ENCODE measurements at regions not wholly inside any gene's neighbourhood (a gene's known extent, or its start where the extent isn't known, plus 50 kb on each side); places are given as distances from the start of the nearest gene placed in this dataset.

DNA sequence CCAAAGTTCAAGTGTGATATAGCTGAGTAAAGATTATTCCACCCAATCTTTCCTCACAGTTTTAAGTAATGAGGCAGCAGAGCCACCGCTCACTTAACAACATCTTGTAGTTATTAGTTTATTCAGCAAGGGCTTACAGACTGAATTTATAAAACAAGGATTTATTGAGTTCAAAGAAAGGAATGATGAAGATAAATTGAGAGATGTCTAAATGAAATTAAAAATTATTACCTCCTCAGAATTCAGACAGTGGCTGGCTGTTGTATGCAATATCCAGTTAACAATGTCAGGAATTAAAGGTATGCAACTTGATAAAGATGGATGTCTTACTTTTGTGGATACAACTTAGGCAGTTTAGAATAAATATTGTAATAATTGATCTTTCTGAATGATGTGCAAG, 927.3 kb upstream of the CDH2 start:
- no peak for DNase-seq

DNA sequence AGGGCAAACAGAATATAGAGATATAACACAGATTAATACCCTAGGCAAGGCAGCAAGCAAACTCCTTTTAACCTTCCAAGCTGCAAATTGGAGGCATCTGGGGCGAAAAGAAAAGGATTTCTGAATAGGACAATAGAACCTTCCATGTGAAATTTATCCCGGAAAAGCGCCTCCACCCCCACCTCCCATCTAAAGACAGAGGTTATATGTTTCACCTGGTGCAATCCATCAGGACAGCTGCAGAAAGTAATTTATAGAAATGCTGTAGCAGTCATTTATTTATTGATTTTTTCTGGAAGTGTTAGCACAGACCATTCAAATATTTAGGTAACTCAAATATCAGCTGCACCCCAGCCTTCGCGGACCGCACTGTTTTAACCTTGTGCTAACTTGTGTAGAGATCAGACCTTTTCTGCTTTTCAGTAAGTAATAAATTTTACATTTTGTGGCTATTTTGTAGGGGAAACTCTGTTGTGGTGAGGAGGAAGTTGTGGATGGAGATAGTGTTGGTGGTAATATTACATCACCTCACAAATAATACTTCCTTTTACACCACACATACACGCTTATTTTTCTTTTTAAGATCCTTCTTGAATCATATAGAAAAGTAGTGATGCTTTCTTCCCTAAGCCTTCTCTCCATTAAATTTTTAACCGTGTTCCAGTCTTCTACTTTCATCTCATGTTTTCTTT, 919.3 kb upstream of the CDH2 start:
- peak; percentile 77 for DNase-seq

DNA sequence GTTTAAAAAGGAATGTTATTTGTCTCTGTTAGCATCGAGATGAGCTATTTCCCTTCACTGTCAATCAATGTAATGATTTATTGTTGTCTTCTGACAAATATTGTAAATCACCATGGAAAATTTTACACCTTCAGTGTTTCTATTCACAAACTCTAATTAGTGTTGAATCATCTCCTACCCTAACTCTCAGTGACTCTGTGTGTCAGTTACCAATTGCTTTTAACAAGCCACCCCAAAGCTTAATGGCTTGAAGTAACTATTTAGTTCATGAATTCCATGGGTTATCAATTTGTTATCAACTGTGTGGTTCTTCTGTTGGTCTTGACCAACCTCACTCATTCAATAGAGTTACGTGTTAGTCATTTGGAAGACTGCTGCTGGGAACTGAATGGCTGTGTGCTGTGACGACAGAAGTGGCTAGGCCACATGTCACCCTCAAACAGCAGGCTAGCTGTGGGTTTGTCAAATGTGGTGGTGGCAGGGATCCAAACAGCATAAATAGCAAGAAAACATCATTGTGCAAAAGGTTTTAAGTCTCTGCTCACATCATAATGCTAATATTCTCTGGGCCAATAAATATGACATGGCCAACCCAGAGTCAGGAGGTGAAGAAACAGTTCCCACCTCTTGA, 910.8 kb upstream of the CDH2 start:
- DNase-seq, result no peak

- peak; percentile 92 for DNase-seq
Measured at GRCh38 chr18:29084120-29084519, 907.2 kb upstream of the CDH2 start.

DNA sequence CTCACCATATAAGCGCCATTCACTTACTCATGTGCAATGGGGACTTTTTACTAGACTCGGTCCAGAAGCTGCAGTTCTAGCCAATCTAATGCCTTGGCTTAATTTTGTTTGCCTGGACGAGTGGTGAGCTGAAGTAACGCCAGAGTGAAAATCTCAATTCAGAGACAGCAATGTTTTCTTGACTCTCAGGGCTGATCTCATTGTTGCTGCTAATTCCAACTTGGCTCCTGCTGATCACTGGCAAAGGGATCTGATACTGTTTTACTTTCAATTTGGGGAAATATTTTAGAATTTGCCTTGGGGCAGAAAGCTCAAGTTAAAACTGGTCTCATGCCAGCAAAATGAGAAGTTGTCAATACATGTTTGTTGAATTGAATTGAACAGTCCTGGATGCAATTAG, 906.6 kb upstream of the CDH2 start:
- peak; percentile 93 for DNase-seq

DNA sequence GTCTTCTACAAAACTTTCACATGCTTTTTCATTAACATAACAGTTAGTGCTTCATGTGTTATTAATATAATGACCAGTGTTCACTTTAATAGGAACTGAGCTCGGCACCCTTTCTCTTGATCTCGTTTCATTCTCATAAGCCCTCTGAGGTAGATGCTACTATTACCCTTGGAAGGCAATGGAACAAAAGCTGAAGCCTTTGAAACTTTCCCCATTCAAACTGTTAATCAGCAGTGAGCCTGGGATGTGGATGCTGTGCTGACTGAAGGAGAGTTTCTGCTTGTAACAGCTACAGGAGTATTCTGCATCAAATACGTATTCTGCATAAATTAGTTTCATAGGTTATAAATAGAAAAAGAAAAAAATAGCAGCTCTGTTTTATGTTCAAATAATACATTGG, 904.0 kb upstream of the CDH2 start:
- DNase-seq, result no peak

DNA sequence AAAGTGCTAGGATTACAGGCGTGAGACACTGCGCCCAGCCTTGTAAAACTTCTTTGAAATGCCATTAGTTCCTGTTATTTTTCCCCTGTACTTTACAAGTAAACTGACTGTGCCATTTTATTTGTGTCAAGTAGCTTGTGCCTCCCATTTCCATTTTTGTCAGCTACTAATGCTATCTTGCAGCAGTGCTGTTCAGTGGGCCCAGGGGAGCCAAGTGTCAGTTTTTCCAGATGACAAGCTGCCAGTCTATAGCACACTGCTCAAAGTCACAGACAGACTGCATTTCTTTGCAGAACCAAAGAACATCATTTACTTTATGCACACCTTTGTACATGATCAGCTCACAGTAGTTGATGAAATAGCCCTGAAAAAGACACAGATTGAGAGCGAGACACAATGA, 901.3 kb upstream of the CDH2 start:
- DNase-seq, result no peak

DNA sequence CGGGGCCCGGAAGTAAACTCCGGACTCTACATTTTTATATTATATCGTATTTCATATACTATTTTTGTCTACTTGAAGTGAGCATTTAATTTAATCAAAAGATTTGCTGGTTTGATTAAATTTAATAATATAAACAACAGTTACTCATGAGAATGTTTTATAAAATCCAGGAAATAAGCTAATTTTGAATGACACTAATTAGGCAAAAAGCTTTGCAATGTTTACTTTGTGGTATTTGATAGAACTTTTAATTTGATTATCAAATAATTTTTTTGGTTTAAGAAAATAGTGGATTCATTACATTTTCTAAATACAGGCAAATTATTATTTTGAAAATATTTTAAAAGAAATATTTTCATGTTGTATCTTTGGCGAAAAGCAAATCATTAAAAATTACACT, 900.4 kb upstream of the CDH2 start:
- no peak for DNase-seq

DNA sequence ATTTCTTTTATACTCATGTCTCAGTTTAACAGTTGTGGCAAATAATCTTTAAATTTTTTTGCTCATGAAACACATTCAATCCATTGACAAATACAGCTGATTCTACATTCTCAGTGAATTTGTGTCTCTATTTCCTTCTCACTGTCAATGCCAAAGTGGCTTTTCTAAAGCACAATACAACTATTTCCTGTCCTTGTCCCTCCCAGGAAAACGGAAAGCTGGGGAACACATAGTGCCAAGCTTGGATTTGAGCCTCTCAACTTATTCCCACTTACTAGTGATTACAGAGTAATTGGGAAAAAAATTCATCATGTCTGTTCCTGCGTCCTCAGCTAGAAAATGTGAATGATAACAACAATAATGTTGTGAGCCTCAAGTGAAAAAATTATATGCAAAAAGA, 899.7 kb upstream of the CDH2 start:
- no peak for DNase-seq

DNA sequence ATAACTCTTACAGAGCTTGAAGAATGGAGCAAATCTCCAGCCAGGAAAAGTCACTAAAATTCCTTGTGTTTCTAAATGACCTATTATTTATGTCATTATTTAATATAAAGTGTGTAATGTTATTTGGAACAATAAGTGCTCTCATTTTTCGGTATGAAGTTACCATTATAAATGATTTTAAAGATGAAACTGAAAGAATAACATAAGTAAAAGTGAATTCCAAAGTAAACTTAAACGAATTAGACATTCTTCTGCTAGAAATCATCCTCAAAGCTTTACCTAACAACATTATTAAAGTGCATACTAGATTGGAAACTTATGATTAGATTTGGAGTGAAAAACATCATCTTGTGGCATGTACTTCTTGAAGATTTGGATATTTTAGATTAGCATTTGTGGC, 897.2 kb upstream of the CDH2 start:
- no peak for DNase-seq

GRCh38 chr18:29071869-29072268, 894.9 kb upstream of the CDH2 start:
- no peak for DNase-seq

- DNase-seq, result no peak
Measured at GRCh38 chr18:29063346-29063745, 886.4 kb upstream of the CDH2 start.

DNA sequence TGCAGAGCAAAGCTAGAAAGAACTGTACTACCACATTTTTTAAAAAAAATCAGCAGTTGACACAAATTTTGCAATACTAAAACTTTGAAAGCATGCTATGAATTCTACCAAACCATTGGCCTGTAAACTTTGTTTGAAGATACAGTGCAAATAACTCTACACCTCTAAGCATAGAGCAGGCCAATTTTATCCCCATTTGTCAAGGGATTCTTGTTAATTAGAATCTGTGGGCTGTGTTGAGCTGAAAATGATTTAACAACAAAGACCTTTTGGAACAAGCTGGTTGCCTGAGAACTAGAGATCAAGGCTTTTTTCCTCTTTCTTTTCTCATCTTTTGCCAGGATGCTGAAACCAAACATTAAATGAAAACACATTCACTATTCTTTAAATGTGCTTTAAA, 886.0 kb upstream of the CDH2 start:
- DNase-seq, result no peak

DNA sequence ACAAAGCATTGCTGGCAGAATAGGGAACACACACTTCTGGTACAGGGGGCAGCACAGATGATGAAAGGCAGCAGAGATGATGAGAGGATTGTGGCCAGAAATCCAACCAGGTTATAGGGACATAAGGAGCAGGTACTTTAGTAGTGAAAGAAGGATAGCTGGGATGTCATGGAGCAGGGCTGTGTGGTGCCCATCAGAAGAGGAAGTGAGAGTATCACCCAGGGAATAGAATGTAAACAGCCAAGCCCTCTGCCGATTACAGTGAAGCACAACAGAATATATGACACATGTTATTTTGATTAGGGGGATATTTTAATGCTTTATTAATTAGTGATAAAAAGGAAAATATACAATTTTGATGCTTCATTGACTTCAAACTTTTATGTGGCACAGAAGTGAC, 883.4 kb upstream of the CDH2 start:
- no peak for DNase-seq

GRCh38 chr18:29057703-29058102, 880.8 kb upstream of the CDH2 start:
- DNase-seq, result no peak

- no peak for DNase-seq
Measured at GRCh38 chr18:29056800-29057199, 879.9 kb upstream of the CDH2 start.

GRCh38 chr18:29041976-29042375, 865.0 kb upstream of the CDH2 start:
- no peak for DNase-seq

GRCh38 chr18:29034113-29034856, 857.4 kb upstream of the CDH2 start:
- DNase-seq, result no peak

- no peak for DNase-seq
Measured at GRCh38 chr18:29028560-29028959, 851.6 kb upstream of the CDH2 start.

- no peak for DNase-seq
Measured at GRCh38 chr18:29018976-29019375, 842.0 kb upstream of the CDH2 start.

DNA sequence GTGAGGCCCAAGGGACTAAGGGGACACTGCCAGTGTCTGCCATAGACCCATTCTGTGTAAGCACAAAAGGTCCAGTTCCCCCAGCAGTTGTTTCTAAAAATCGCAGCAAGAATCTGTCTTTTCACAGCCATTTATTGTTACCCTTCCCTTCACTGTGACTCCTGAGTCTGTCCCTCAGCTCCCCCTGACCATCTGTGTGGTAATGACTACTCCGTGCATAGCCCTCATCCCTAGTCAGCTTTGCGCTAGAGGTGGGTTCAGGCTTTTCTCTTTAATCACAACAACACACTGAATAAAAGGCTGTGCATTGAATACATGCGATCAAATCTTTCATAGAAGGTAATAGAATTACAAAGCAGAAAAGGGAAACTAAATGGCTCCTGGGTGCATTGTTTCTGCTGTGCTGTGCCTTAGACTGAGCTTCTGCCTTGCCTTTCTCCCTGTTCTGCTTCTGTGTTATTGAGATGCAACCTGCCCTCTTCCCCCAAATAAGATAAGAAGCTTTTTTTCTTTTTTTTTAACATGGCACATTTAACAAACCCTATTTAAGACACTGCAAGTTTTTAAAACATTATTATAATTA, 836.0 kb upstream of the CDH2 start:
- no peak for DNase-seq

GRCh38 chr18:29012364-29012763, 835.4 kb upstream of the CDH2 start:
- DNase-seq, result no peak

- DNase-seq, result no peak
Measured at GRCh38 chr18:29009250-29009803, 832.4 kb upstream of the CDH2 start.

- DNase-seq, result no peak
Measured at GRCh38 chr18:29008809-29009208, 831.9 kb upstream of the CDH2 start.
